ENCODE measurements at regions not wholly inside any gene's neighbourhood (a gene's known extent, or its start where the extent isn't known, plus 50 kb on each side); places are given as distances from the start of the nearest gene placed in this dataset.
"Not testable (repeated sequence)": the region's sequence is repeated elsewhere in the genome, so short reads cannot be mapped to it uniquely, and the experiment has no call there.

- TF ChIP-seq, protein P1, sequence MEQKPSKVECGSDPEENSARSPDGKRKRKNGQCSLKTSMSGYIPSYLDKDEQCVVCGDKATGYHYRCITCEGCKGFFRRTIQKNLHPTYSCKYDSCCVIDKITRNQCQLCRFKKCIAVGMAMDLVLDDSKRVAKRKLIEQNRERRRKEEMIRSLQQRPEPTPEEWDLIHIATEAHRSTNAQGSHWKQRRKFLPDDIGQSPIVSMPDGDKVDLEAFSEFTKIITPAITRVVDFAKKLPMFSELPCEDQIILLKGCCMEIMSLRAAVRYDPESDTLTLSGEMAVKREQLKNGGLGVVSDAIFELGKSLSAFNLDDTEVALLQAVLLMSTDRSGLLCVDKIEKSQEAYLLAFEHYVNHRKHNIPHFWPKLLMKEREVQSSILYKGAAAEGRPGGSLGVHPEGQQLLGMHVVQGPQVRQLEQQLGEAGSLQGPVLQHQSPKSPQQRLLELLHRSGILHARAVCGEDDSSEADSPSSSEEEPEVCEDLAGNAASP (IDR thresholded peaks at IDR 0.05) = no peak
- TF ChIP-seq KLF1 (tag; IDR thresholded peaks at IDR 0.05) (no peak), E2F8 (IDR thresholded peaks at IDR 0.05; ENCODE audit: low read depth, partially characterized antibody) (no peak), ZNF143 (CRISPR knock-in tag; IDR thresholded peaks at IDR 0.05) (no peak), GABPB1 (CRISPR knock-in tag; IDR thresholded peaks at IDR 0.05) (no peak), NFE2L1 (tag; IDR thresholded peaks at IDR 0.05; ENCODE audit: borderline replicate concordance, low read depth) (no peak), HIVEP1 (CRISPR knock-in tag; IDR thresholded peaks at IDR 0.05) (no peak)
These were observed 128.8 kb downstream of the RASSF10 start (continued) for GRCh38 chr11:13137844-13138301.

DNA sequence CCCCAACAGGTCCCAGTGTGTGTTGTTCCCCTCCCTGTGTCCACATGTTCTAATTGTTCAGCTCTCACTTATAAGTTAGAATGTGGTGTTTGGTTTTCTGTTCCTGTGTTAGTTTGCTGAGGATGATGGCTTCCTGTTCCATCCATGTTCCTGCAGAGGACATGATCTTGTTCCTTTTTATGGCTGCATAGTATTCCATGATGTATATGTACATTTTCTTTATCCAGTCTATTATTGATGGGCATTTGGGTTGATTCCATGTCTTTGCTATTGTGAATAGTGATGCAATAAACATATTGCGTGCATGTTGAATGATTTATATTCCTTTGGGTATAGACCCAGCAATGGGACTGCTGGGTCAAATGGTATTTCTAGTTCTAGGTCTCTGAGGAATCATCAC, 130.0 kb downstream of the RASSF10 start:
- ATAC-seq; FAIRE-seq; CTCF ChIA-PET (ENCODE audit: low intra/inter-chr PET ratio); intact Hi-C loops (cut with micrococcal nuclease); H3K9me3 ChIP-seq (replicated peaks; ENCODE audit: control insufficient read depth, insufficient read depth, low read depth, low read length); H3K9me1 ChIP-seq (ENCODE audit: control insufficient read depth, insufficient read depth, low read length); H3K4me3 ChIP-seq; H3K9ac ChIP-seq (ENCODE audit: insufficient read depth in 1 of 2, low read depth in 2 of 2, low read length in 2 of 2); H3K27ac ChIP-seq (ENCODE audit: extremely low read depth, low read depth, low read length); H3K4me2 ChIP-seq (ENCODE audit: insufficient read depth, low read length); H3K79me2 ChIP-seq (ENCODE audit: control insufficient read depth, insufficient read depth, low read length); H3K27me3 ChIP-seq (ENCODE audit: control insufficient read depth in 2 of 2, insufficient read depth in 2 of 2, low read length in 2 of 2); in situ Hi-C loops (cut with MboI); BruUV-seq (replicated peaks); H4K20me1 ChIP-seq (replicated peaks; ENCODE audit: control insufficient read depth, insufficient read depth, low read length); H2AFZ ChIP-seq (ENCODE audit: low read depth, low read length); DNase-seq (ENCODE audit: extremely low read depth in 1 of 4, low spot score in 3 of 4); H3K36me3 ChIP-seq (ENCODE audit: control insufficient read depth, insufficient read depth, low read length); TF ChIP-seq CEBPG (CRISPR knock-in tag; IDR thresholded peaks at IDR 0.05): not testable (repeated sequence)
- POLR2A ChIA-PET = interaction anchor here (0.8 kb wide), 1 partner anchor 159 kb away, joined by 4 read pairs; no protein-coding TSS in a partner anchor
- H3K4me1 ChIP-seq (replicated peaks in 1 of 2; ENCODE audit: control insufficient read depth in 2 of 2, insufficient read depth in 2 of 2, low read length in 2 of 2) = peaks cover 11 to 25% of the 10 kb centered on the region in 2 experiments; a peak in 4 of 5 replicates
- peak; percentile 56 for TF ChIP-seq ZNF146 (CRISPR knock-in tag; IDR thresholded peaks at IDR 0.05; ENCODE audit: unreplicated experiment)
- peak in 1 of 2 experiments; percentile 34; a peak in 2 of 4 replicates for TF ChIP-seq CEBPG (tag; conservative IDR thresholded peaks at IDR 0.05 in 1 of 2, IDR thresholded peaks at IDR 0.05 in 1 of 2)
- 25% methylated on average over 1 of the region's 1 CpG for WGBS (ENCODE audit: insufficient coverage, low coverage, missing lambda C conversion rate)
